ENCODE measurements at regions not wholly inside any gene's neighbourhood (a gene's known extent, or its start where the extent isn't known, plus 50 kb on each side); places are given as distances from the start of the nearest gene placed in this dataset.

DNA sequence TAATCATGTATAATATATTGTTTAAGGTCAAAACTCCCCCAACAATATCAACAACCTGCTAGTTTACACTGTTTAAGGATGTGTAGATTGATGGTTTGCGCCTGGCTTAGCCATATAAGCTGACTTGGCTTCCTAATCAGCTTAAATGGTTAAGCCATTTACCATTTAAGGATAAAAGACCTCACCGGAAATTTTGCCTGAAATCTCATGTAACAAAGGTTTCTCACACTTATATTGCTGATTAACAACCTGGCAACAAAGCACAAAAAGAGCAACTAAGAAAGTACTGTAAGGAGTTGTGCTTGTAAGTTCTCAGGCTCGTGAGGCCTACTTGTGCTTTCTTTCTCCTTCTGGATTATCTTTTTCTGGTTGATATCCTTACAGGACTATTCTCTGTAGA lies 485.2 kb downstream of the GABRG1 start:
- no peak for TF ChIP-seq POLR2A (IDR thresholded peaks at IDR 0.05; ENCODE audit: low read depth, low read length)
- no peak for TF ChIP-seq POLR2AphosphoS5 (IDR thresholded peaks at IDR 0.05; ENCODE audit: insufficient read depth, low read depth, low read length)
- TF ChIP-seq, protein P1, sequence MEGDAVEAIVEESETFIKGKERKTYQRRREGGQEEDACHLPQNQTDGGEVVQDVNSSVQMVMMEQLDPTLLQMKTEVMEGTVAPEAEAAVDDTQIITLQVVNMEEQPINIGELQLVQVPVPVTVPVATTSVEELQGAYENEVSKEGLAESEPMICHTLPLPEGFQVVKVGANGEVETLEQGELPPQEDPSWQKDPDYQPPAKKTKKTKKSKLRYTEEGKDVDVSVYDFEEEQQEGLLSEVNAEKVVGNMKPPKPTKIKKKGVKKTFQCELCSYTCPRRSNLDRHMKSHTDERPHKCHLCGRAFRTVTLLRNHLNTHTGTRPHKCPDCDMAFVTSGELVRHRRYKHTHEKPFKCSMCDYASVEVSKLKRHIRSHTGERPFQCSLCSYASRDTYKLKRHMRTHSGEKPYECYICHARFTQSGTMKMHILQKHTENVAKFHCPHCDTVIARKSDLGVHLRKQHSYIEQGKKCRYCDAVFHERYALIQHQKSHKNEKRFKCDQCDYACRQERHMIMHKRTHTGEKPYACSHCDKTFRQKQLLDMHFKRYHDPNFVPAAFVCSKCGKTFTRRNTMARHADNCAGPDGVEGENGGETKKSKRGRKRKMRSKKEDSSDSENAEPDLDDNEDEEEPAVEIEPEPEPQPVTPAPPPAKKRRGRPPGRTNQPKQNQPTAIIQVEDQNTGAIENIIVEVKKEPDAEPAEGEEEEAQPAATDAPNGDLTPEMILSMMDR (IDR thresholded peaks at IDR 0.05; ENCODE audit: extremely low read depth in 1 of 2, insufficient read depth in 1 of 2, low read depth in 1 of 2, low read length in 2 of 2) = no peak
- no peak for TF ChIP-seq EZH2 (IDR thresholded peaks at IDR 0.05; ENCODE audit: borderline replicate concordance, low read depth, low read length, severe bottlenecking)

Measured in endothelial cell of umbilical vein (primary cell).